ENCODE measurements at regions not wholly inside any gene's neighbourhood (a gene's known extent, or its start where the extent isn't known, plus 50 kb on each side); places are given as distances from the start of the nearest gene placed in this dataset.

GRCh38 chr1:218677026-218677425 lies 331.9 kb downstream of the TGFB2 start:
- H4K8ac ChIP-seq (ENCODE audit: low read depth, low read length), result no peak overlapping the region
- peaks cover 3 to 8% of the 10 kb centered on the region in 2 donors for H3K4me1 ChIP-seq (ENCODE audit: control insufficient read depth in 2 of 2, insufficient read depth in 1 of 2, low read depth in 1 of 2, low read length in 2 of 2)

GRCh38 chr1:218679391-218679790 lies 334.3 kb downstream of the TGFB2 start:
- no peak overlapping the region for H3K23ac ChIP-seq (ENCODE audit: low read depth, low read length, poor library complexity)
- DNase-seq (ENCODE audit: low spot score), result no peak
- no peak overlapping the region for H2BK15ac ChIP-seq (ENCODE audit: low read length)
- no peak overlapping the region for H3K9ac ChIP-seq (ENCODE audit: low read depth, low read length, poor library complexity)
- H3K4me3 ChIP-seq (ENCODE audit: low read length in 2 of 2), result no peak overlapping the region
- no peak overlapping the region for H3K18ac ChIP-seq (ENCODE audit: low read length)
- H3K14ac ChIP-seq (ENCODE audit: low read length), result no peak overlapping the region
- peaks cover 0 to 6% of the 10 kb centered on the region in 2 donors for H3K4me1 ChIP-seq (ENCODE audit: control insufficient read depth in 2 of 2, insufficient read depth in 1 of 2, low read depth in 1 of 2, low read length in 2 of 2)
- H3K27me3 ChIP-seq (ENCODE audit: control insufficient read depth in 3 of 3, insufficient read depth in 3 of 3, low read depth in 1 of 3, low read length in 3 of 3), result no peaks in the 10 kb centered on the region
- H3K9me3 ChIP-seq (replicated peaks in 1 of 2; ENCODE audit: control insufficient read depth in 2 of 2, insufficient read depth in 1 of 2, low read depth in 1 of 2, low read length in 2 of 2), result no peaks in the 10 kb centered on the region
- H2BK12ac ChIP-seq (ENCODE audit: low read length), result no peak overlapping the region
- H2BK5ac ChIP-seq (ENCODE audit: low read length), result no peak overlapping the region
- H3K79me1 ChIP-seq (ENCODE audit: low read depth, low read length), result no peaks in the 10 kb centered on the region
- no peaks in the 10 kb centered on the region for H3K36me3 ChIP-seq (replicated peaks in 1 of 2; ENCODE audit: control insufficient read depth in 2 of 2, insufficient read depth in 2 of 2, low read length in 2 of 2)
- no peak overlapping the region for H3K4ac ChIP-seq (ENCODE audit: low read length)
- H3K27ac ChIP-seq (replicated peaks; ENCODE audit: low read length), result no peak overlapping the region
- no peak overlapping the region for H2AFZ ChIP-seq (ENCODE audit: low read length)
- no peak overlapping the region for H2BK120ac ChIP-seq (ENCODE audit: low read depth, low read length)
- no CpG with 5 or more reads among the region's 2 CpGs for WGBS, 2 donors (ENCODE audit: extremely low coverage in 2 of 2, insufficient read length in 2 of 2, insufficient replicate concordance in 1 of 2)
- no peak overlapping the region for H4K8ac ChIP-seq (ENCODE audit: low read depth, low read length)
- H2AK5ac ChIP-seq (ENCODE audit: low read depth, low read length), result no peak overlapping the region
- no peak overlapping the region for H3K4me2 ChIP-seq (ENCODE audit: insufficient read depth, low read length, poor library complexity, severe bottlenecking)
- H4K91ac ChIP-seq (ENCODE audit: low read depth, low read length, poor library complexity), result no peak overlapping the region

More at GRCh38 chr1:218677026-218677425, 331.9 kb downstream of the TGFB2 start:
- Histone ChIP-seq H3K14ac (ENCODE audit: low read length) (no peak overlapping the region), H3K36me3 (replicated peaks in 1 of 2; ENCODE audit: control insufficient read depth in 2 of 2, insufficient read depth in 2 of 2, low read length in 2 of 2) (no peaks in the 10 kb centered on the region), H3K4ac (ENCODE audit: low read length) (no peak overlapping the region), H2BK5ac (ENCODE audit: low read length) (no peak overlapping the region), H3K18ac (ENCODE audit: low read length) (no peak overlapping the region), H3K23ac (ENCODE audit: low read depth, low read length, poor library complexity) (no peak overlapping the region), H3K9me3 (replicated peaks in 1 of 2; ENCODE audit: control insufficient read depth in 2 of 2, insufficient read depth in 1 of 2, low read depth in 1 of 2, low read length in 2 of 2) (no peaks in the 10 kb centered on the region), H2BK120ac (ENCODE audit: low read depth, low read length) (no peak overlapping the region), H3K27ac (replicated peaks; ENCODE audit: low read length) (no peak overlapping the region), H4K91ac (ENCODE audit: low read depth, low read length, poor library complexity) (no peak overlapping the region), H2AK5ac (ENCODE audit: low read depth, low read length) (no peak overlapping the region), H3K79me1 (ENCODE audit: low read depth, low read length) (no peaks in the 10 kb centered on the region), H2AFZ (ENCODE audit: low read length) (peak overlapping the region; percentile 73), H3K4me3 (ENCODE audit: low read length in 2 of 2) (no peak overlapping the region), H2BK12ac (ENCODE audit: low read length) (no peak overlapping the region), H2BK15ac (ENCODE audit: low read length) (no peak overlapping the region), H3K4me2 (ENCODE audit: insufficient read depth, low read length, poor library complexity, severe bottlenecking) (no peak overlapping the region), H3K9ac (ENCODE audit: low read depth, low read length, poor library complexity) (no peak overlapping the region), H3K27me3 (ENCODE audit: control insufficient read depth in 3 of 3, insufficient read depth in 3 of 3, low read depth in 1 of 3, low read length in 3 of 3) (no peaks in the 10 kb centered on the region)
- peak; percentile 21 for DNase-seq (ENCODE audit: low spot score)
- no CpG with 5 or more reads among the region's 7 CpGs for WGBS, 2 donors (ENCODE audit: extremely low coverage in 2 of 2, insufficient read length in 2 of 2, insufficient replicate concordance in 1 of 2)

GRCh38 chr1:218679988-218680748 lies 335.0 kb downstream of the TGFB2 start:
- no peaks in the 10 kb centered on the region for H3K79me1 ChIP-seq (ENCODE audit: low read depth, low read length)
- no peak overlapping the region for H3K4ac ChIP-seq (ENCODE audit: low read length)
- H3K27ac ChIP-seq (replicated peaks; ENCODE audit: low read length), result no peak overlapping the region
- H3K4me2 ChIP-seq (ENCODE audit: insufficient read depth, low read length, poor library complexity, severe bottlenecking), result no peak overlapping the region
- H3K23ac ChIP-seq (ENCODE audit: low read depth, low read length, poor library complexity), result no peak overlapping the region
- no peak overlapping the region for H4K91ac ChIP-seq (ENCODE audit: low read depth, low read length, poor library complexity)
- H2BK15ac ChIP-seq (ENCODE audit: low read length), result no peak overlapping the region
- DNase-seq (ENCODE audit: low spot score), result no peak
- no peak overlapping the region for H2BK5ac ChIP-seq (ENCODE audit: low read length)
- H3K27me3 ChIP-seq (ENCODE audit: control insufficient read depth in 3 of 3, insufficient read depth in 3 of 3, low read depth in 1 of 3, low read length in 3 of 3), result no peaks in the 10 kb centered on the region
- no peak overlapping the region for H3K14ac ChIP-seq (ENCODE audit: low read length)
- H2AFZ ChIP-seq (ENCODE audit: low read length), result no peak overlapping the region
- no peak overlapping the region for H2BK120ac ChIP-seq (ENCODE audit: low read depth, low read length)
- H2BK12ac ChIP-seq (ENCODE audit: low read length), result no peak overlapping the region
- H3K4me3 ChIP-seq (ENCODE audit: low read length in 2 of 2), result no peak overlapping the region
- H3K4me1 ChIP-seq (ENCODE audit: control insufficient read depth in 2 of 2, insufficient read depth in 1 of 2, low read depth in 1 of 2, low read length in 2 of 2), result peaks cover 0 to 6% of the 10 kb centered on the region in 2 donors
- H3K36me3 ChIP-seq (replicated peaks in 1 of 2; ENCODE audit: control insufficient read depth in 2 of 2, insufficient read depth in 2 of 2, low read length in 2 of 2), result no peaks in the 10 kb centered on the region
- H3K9ac ChIP-seq (ENCODE audit: low read depth, low read length, poor library complexity), result no peak overlapping the region
- H2AK5ac ChIP-seq (ENCODE audit: low read depth, low read length), result no peak overlapping the region
- no CpG with 5 or more reads among the region's 4 CpGs for WGBS, 2 donors (ENCODE audit: extremely low coverage in 2 of 2, insufficient read length in 2 of 2, insufficient replicate concordance in 1 of 2)
- no peak overlapping the region for H3K18ac ChIP-seq (ENCODE audit: low read length)
- no peaks in the 10 kb centered on the region for H3K9me3 ChIP-seq (replicated peaks in 1 of 2; ENCODE audit: control insufficient read depth in 2 of 2, insufficient read depth in 1 of 2, low read depth in 1 of 2, low read length in 2 of 2)
- H4K8ac ChIP-seq (ENCODE audit: low read depth, low read length), result no peak overlapping the region

- H3K23ac ChIP-seq (ENCODE audit: low read depth, low read length, poor library complexity), result no peak overlapping the region
Observed at GRCh38 chr1:218683242-218683641, 338.1 kb downstream of the TGFB2 start.

More at GRCh38 chr1:218683242-218683641, 338.1 kb downstream of the TGFB2 start:
- no peak overlapping the region for H3K4me2 ChIP-seq (ENCODE audit: insufficient read depth, low read length, poor library complexity, severe bottlenecking)
- H3K4ac ChIP-seq (ENCODE audit: low read length), result no peak overlapping the region
- no peaks in the 10 kb centered on the region for H3K36me3 ChIP-seq (replicated peaks in 1 of 2; ENCODE audit: control insufficient read depth in 2 of 2, insufficient read depth in 2 of 2, low read length in 2 of 2)
- no peak overlapping the region for H3K18ac ChIP-seq (ENCODE audit: low read length)
- no peak overlapping the region for H4K8ac ChIP-seq (ENCODE audit: low read depth, low read length)
- no peak overlapping the region for H2BK5ac ChIP-seq (ENCODE audit: low read length)
- H3K27me3 ChIP-seq (ENCODE audit: control insufficient read depth in 3 of 3, insufficient read depth in 3 of 3, low read depth in 1 of 3, low read length in 3 of 3), result no peaks in the 10 kb centered on the region
- WGBS, 2 donors (ENCODE audit: extremely low coverage in 2 of 2, insufficient read length in 2 of 2, insufficient replicate concordance in 1 of 2), result no CpG with 5 or more reads among the region's 2 CpGs
- no peak for DNase-seq (ENCODE audit: low spot score)
- no peaks in the 10 kb centered on the region for H3K4me1 ChIP-seq (ENCODE audit: control insufficient read depth in 2 of 2, insufficient read depth in 1 of 2, low read depth in 1 of 2, low read length in 2 of 2)
- no peak overlapping the region for H2AFZ ChIP-seq (ENCODE audit: low read length)
- H2BK120ac ChIP-seq (ENCODE audit: low read depth, low read length), result no peak overlapping the region
- no peak overlapping the region for H2BK15ac ChIP-seq (ENCODE audit: low read length)
- no peak overlapping the region for H4K91ac ChIP-seq (ENCODE audit: low read depth, low read length, poor library complexity)
- H3K14ac ChIP-seq (ENCODE audit: low read length), result no peak overlapping the region
- no peak overlapping the region for H2AK5ac ChIP-seq (ENCODE audit: low read depth, low read length)
- H3K79me1 ChIP-seq (ENCODE audit: low read depth, low read length), result no peaks in the 10 kb centered on the region
- no peak overlapping the region for H2BK12ac ChIP-seq (ENCODE audit: low read length)
- no peak overlapping the region for H3K4me3 ChIP-seq (ENCODE audit: low read length in 2 of 2)
- no peak overlapping the region for H3K27ac ChIP-seq (replicated peaks; ENCODE audit: low read length)
- no peaks in the 10 kb centered on the region for H3K9me3 ChIP-seq (replicated peaks in 1 of 2; ENCODE audit: control insufficient read depth in 2 of 2, insufficient read depth in 1 of 2, low read depth in 1 of 2, low read length in 2 of 2)
- H3K9ac ChIP-seq (ENCODE audit: low read depth, low read length, poor library complexity), result no peak overlapping the region
